CD14-positive monocyte (primary cell): ENCODE measurements at regions not wholly inside any gene's neighbourhood (a gene's known extent, or its start where the extent isn't known, plus 50 kb on each side); places are given as distances from the start of the nearest gene placed in this dataset.

Experiments used
- DNase-seq, 3 donors: peaks; one replicate each; pipeline ENCODE4 v3.0.0-alpha.2; 2011 to 2022
- H2AFZ ChIP-seq: 2 replicates; pipeline ENCODE4 v1.6.0; 2012; ENCODE audit warnings: mild to moderate bottlenecking, low read depth, low read length, inconsistent platforms; ENCODE audit not compliant: insufficient read depth, poor library complexity, severe bottlenecking
- H3K27ac ChIP-seq, 2 donors: 1 replicate in 1 of 2; 2 replicates in 1 of 2; pipeline ENCODE4 v1.5.1; 2012 to 2013; ENCODE audit warnings: low read length in 2 of 2, control low read depth in 1 of 2, inconsistent platforms in 1 of 2, low read depth in 1 of 2, mild to moderate bottlenecking in 1 of 2
- H3K27me3 ChIP-seq, 2 donors: one replicate each; pipeline versions ENCODE4 v1.6.0 to v1.6.1; 2011 to 2013; ENCODE audit warnings: low read length in 2 of 2; ENCODE audit not compliant: control insufficient read depth in 2 of 2, insufficient read depth in 2 of 2
- H3K36me3 ChIP-seq, 2 donors: replicated peaks in 1 of 2; 1 replicate in 1 of 2; 2 replicates in 1 of 2; pipeline versions ENCODE4 v1.5.1 to v1.6.1; 2012 to 2013; ENCODE audit warnings: low read length in 2 of 2, control low read depth in 1 of 2, inconsistent platforms in 1 of 2, mild to moderate bottlenecking in 1 of 2; ENCODE audit not compliant: insufficient read depth in 2 of 2, control insufficient read depth in 1 of 2
- H3K4me1 ChIP-seq, 2 donors: 1 replicate in 1 of 2; 2 replicates in 1 of 2; pipeline versions ENCODE4 v1.5.1 to v1.6.1; 2012 to 2013; ENCODE audit warnings: low read length in 2 of 2, control low read depth in 1 of 2, inconsistent platforms in 1 of 2, mild to moderate bottlenecking in 1 of 2, moderate library complexity in 1 of 2; ENCODE audit not compliant: insufficient read depth in 2 of 2, control insufficient read depth in 1 of 2
- H3K4me2 ChIP-seq: replicated peaks from 2 replicates; pipeline ENCODE3; 2012; ENCODE audit warnings: low read length, moderate library complexity, mild to moderate bottlenecking; ENCODE audit not compliant: poor library complexity, severe bottlenecking; ENCODE audit errors: extremely low read depth
- H3K4me3 ChIP-seq, 3 experiments: fragments of 200-600 bp in 1 of 3; sonication (generic) in 1 of 3; replicated peaks in 1 of 3; 1 replicate in 2 of 3; 2 replicates in 1 of 3; pipeline ENCODE4 v1.5.1; 2011 to 2013; ENCODE audit warnings: low read length in 3 of 3, mild to moderate bottlenecking in 3 of 3, control low read depth in 2 of 3, low read depth in 2 of 3, inconsistent platforms in 1 of 3, moderate library complexity in 1 of 3
- H3K79me2 ChIP-seq: 2 replicates; pipeline ENCODE4 v1.6.0; 2012; ENCODE audit warnings: mild to moderate bottlenecking, control low read depth, inconsistent platforms, low read length, moderate library complexity; ENCODE audit not compliant: insufficient read depth
- H3K9ac ChIP-seq: 2 replicates; pipeline ENCODE4 v1.6.0; 2017; ENCODE audit warnings: low read length, mild to moderate bottlenecking; ENCODE audit not compliant: insufficient read depth, poor library complexity, severe bottlenecking
- H3K9me3 ChIP-seq, 2 donors: replicated peaks in 1 of 2; 1 replicate in 1 of 2; 2 replicates in 1 of 2; pipeline versions ENCODE4 v1.5.1 to v1.6.1; 2012 to 2013; ENCODE audit warnings: low read length in 2 of 2, control low read depth in 1 of 2; ENCODE audit not compliant: control insufficient read depth in 1 of 2, insufficient read depth in 1 of 2
- H4K20me1 ChIP-seq: 2 replicates; pipeline ENCODE4 v1.6.0; 2012; ENCODE audit warnings: mild to moderate bottlenecking, low read length, control low read depth, moderate library complexity; ENCODE audit not compliant: insufficient read depth
- H3K27ac Mint-ChIP-seq, 7 donors: one replicate each; pipeline ENCODE4 v1.8.0; 2020; ENCODE audit warnings: mild to moderate bottlenecking in 7 of 7, mixed read lengths in 7 of 7, moderate library complexity in 6 of 7, inconsistent platforms in 2 of 7
- H3K27me3 Mint-ChIP-seq, 3 donors: one replicate each; pipeline ENCODE4 v1.8.0; 2021 to 2022; ENCODE audit warnings: low read depth in 3 of 3, mild to moderate bottlenecking in 3 of 3, mixed read lengths in 3 of 3, moderate library complexity in 3 of 3, inconsistent platforms in 1 of 3
- H3K36me3 Mint-ChIP-seq, 2 donors: one replicate each; pipeline ENCODE4 v1.8.0; 2020; ENCODE audit warnings: mixed read lengths in 2 of 2, inconsistent platforms in 1 of 2, mild to moderate bottlenecking in 1 of 2
- H3K4me1 Mint-ChIP-seq: one replicate; pipeline ENCODE4 v1.8.0; 2020; ENCODE audit warnings: mild to moderate bottlenecking, mixed read lengths
- H3K4me3 Mint-ChIP-seq, 2 donors: one replicate each; pipeline ENCODE4 v1.8.0; 2020; ENCODE audit warnings: mild to moderate bottlenecking in 2 of 2, mixed read lengths in 2 of 2, moderate library complexity in 1 of 2
- H3K9me3 Mint-ChIP-seq, 7 donors: one replicate each; pipeline ENCODE4 v1.8.0; 2020 to 2022; ENCODE audit warnings: mixed read lengths in 7 of 7, mild to moderate bottlenecking in 6 of 7, moderate library complexity in 6 of 7, inconsistent platforms in 2 of 7
- WGBS: methylation state at CpG from one replicate; pipeline ENCODE4 v1.1.5; 2013; ENCODE audit warnings: missing lambda C conversion rate; ENCODE audit not compliant: insufficient coverage; 5-methylcytosine and 5-hydroxymethylcytosine counted together
- intact Hi-C, 2 donors: fragments of 100-400 bp; cut with micrococcal nuclease; formaldehyde crosslinking; loops; one replicate each; pipeline versions ENCODE4 v1.15.0 to v1.15.1; 2023
- TF ChIP-seq, protein P1 (sequence below): fragments of 200-600 bp; IDR thresholded peaks from one replicate; pipeline ENCODE4 v1.8.0; 2022; ENCODE audit warnings: antibody characterized with exemption, mild to moderate bottlenecking

GRCh38 chr15:87634361-87634760 lies 622.2 kb downstream of the NTRK3 start:
- H3K9me3 Mint-ChIP-seq, result peaks cover 0 to 3% (median 0%) of the 10 kb centered on the region in 7 donors
- Histone ChIP-seq H3K4me1 (no peaks in the 10 kb centered on the region), H3K36me3 (no peaks in the 10 kb centered on the region), H3K79me2 (no peaks in the 10 kb centered on the region), H3K9me3 (no peaks in the 10 kb centered on the region), H2AFZ (no peak overlapping the region), H3K9ac (no peak overlapping the region), H3K4me2 (no peak overlapping the region), H3K27me3 (no peaks in the 10 kb centered on the region), H4K20me1 (no peaks in the 10 kb centered on the region), H3K27ac (no peak overlapping the region), H3K4me3 (no peak overlapping the region)
- H3K4me1 Mint-ChIP-seq, result no peaks in the 10 kb centered on the region
- H3K4me3 Mint-ChIP-seq, result no peak overlapping the region
- TF ChIP-seq, protein P1, sequence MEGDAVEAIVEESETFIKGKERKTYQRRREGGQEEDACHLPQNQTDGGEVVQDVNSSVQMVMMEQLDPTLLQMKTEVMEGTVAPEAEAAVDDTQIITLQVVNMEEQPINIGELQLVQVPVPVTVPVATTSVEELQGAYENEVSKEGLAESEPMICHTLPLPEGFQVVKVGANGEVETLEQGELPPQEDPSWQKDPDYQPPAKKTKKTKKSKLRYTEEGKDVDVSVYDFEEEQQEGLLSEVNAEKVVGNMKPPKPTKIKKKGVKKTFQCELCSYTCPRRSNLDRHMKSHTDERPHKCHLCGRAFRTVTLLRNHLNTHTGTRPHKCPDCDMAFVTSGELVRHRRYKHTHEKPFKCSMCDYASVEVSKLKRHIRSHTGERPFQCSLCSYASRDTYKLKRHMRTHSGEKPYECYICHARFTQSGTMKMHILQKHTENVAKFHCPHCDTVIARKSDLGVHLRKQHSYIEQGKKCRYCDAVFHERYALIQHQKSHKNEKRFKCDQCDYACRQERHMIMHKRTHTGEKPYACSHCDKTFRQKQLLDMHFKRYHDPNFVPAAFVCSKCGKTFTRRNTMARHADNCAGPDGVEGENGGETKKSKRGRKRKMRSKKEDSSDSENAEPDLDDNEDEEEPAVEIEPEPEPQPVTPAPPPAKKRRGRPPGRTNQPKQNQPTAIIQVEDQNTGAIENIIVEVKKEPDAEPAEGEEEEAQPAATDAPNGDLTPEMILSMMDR, result no peak
- no CpG with 5 or more reads among the region's 1 CpG for whole genome bisulfite sequencing
- intact Hi-C loops, result no loop called here
- no peak for DNase-seq
- H3K36me3 Mint-ChIP-seq, result no peaks in the 10 kb centered on the region
- H3K27me3 Mint-ChIP-seq, result peaks cover 0 to 5% (median 2%) of the 10 kb centered on the region in 3 donors
- peak overlapping the region in 1 of 7 donors; percentile 20 for H3K27ac Mint-ChIP-seq

DNA sequence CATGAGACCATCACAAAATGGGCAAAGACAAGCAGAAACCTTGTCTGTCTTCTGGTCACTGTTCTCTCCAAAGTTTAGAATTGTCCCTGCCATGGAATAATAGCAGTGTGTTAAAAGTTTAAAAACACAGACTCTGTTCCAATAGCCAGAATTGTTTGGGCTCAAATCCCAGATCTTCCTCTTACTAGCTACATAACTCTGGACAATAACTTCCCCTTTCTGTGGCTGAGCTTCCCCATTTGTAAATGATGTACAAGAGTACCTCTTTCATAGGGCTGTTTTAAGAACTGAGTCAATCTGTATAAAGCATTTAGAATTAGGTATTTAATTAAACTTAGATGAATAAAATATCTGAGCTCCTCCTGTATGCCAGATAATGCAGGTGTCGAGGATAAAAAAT lies 623.0 kb downstream of the NTRK3 start:
- WGBS, result no CpG with 5 or more reads among the region's 1 CpG
- Histone ChIP-seq H3K9me3 (no peaks in the 10 kb centered on the region), H3K4me3 (no peak overlapping the region), H3K27me3 (no peaks in the 10 kb centered on the region), H4K20me1 (no peaks in the 10 kb centered on the region), H3K36me3 (no peaks in the 10 kb centered on the region), H3K79me2 (no peaks in the 10 kb centered on the region), H3K4me1 (no peaks in the 10 kb centered on the region), H3K27ac (no peak overlapping the region), H2AFZ (no peak overlapping the region), H3K9ac (no peak overlapping the region), H3K4me2 (no peak overlapping the region)
- Mint-ChIP-seq H3K27ac (no peak overlapping the region), H3K4me3 (no peak overlapping the region), H3K27me3 (peaks cover 0 to 5% (median 3%) of the 10 kb centered on the region in 3 donors), H3K36me3 (no peaks in the 10 kb centered on the region), H3K9me3 (peaks cover 0 to 3% (median 0%) of the 10 kb centered on the region in 7 donors), H3K4me1 (no peaks in the 10 kb centered on the region)
- intact Hi-C loops, result no loop called here
- DNase-seq, result peak; percentile 6 to 46 (median 43)
- TF ChIP-seq, protein P1, result no peak
